OCI-LY7 (cell line): ENCODE measurements at regions not wholly inside any gene's neighbourhood (a gene's known extent, or its start where the extent isn't known, plus 50 kb on each side); places are given as distances from the start of the nearest gene placed in this dataset.

Experiments used
- BruUV-seq: library from RNA; stranded (reverse); fragments of 400-500 nt; replicated peaks from 2 replicates; lab custom pipeline; 2021; lab: Mats Ljungman, UMichigan
- CTCF ChIA-PET: fragments of 300-600 bp; sonication (Branson Sonifier 250); formaldehyde crosslinking; loops from one replicate; lab custom pipeline; 2022; ENCODE audit warnings: antibody characterized with exemption; ENCODE audit not compliant: unreplicated experiment; lab: Charles Lee
- POLR2A ChIA-PET: fragments of 300-600 bp; sonication (Branson Sonifier 250); formaldehyde crosslinking; loops from one replicate; lab custom pipeline; 2022; ENCODE audit warnings: antibody characterized with exemption; lab: Charles Lee
- DNase-seq: peaks from one replicate; pipeline ENCODE4 v3.0.0-alpha.2; 2015; ENCODE audit warnings: low spot score
- H2AFZ ChIP-seq: fragments of 200-600 bp; sonication (generic), shearing (Covaris generic); 2 replicates; pipeline ENCODE4 v1.6.1; 2014; ENCODE audit warnings: mild to moderate bottlenecking, antibody characterized with exemption, low read length, moderate library complexity
- H3K27ac ChIP-seq: fragments of 200-600 bp; sonication (generic); 2 replicates; pipeline ENCODE4 v1.5.1; 2014; ENCODE audit warnings: mixed run types, low read depth, mild to moderate bottlenecking, moderate library complexity, low read length, inconsistent platforms; ENCODE audit not compliant: poor library complexity, severe bottlenecking
- H3K36me3 ChIP-seq: fragments of 200-600 bp; sonication (generic); 2 replicates; pipeline ENCODE4 v1.6.1; 2014; ENCODE audit warnings: mild to moderate bottlenecking, antibody characterized with exemption, low read length, moderate library complexity, mixed read lengths; ENCODE audit not compliant: insufficient read depth
- H3K4me1 ChIP-seq: fragments of 200-600 bp; sonication (generic); 2 replicates; pipeline ENCODE4 v1.5.1; 2014; ENCODE audit warnings: mild to moderate bottlenecking, low read length; ENCODE audit not compliant: insufficient read depth, poor library complexity, severe bottlenecking
- H3K4me2 ChIP-seq: fragments of 200-600 bp; sonication (generic); 2 replicates; pipeline ENCODE4 v1.6.1; 2014; ENCODE audit warnings: mild to moderate bottlenecking, low read length
- H3K4me3 ChIP-seq: fragments of 200-600 bp; sonication (generic); 2 replicates; pipeline ENCODE4 v1.5.1; 2014; ENCODE audit warnings: mild to moderate bottlenecking, low read depth, low read length; ENCODE audit not compliant: poor library complexity, severe bottlenecking
- H3K79me2 ChIP-seq: fragments of 200-600 bp; sonication (generic); 2 replicates; pipeline ENCODE4 v1.6.1; 2016; ENCODE audit warnings: low read depth, mild to moderate bottlenecking, low read length, moderate library complexity, mixed read lengths; ENCODE audit not compliant: insufficient read depth
- H3K9me2 ChIP-seq: fragments of 200-600 bp; sonication (generic); 2 replicates; pipeline ENCODE4 v1.6.1; 2016; ENCODE audit warnings: mild to moderate bottlenecking, low read length, mixed read lengths; ENCODE audit not compliant: insufficient read depth
- H3K9me3 ChIP-seq: fragments of 200-600 bp; sonication (generic); 2 replicates; pipeline ENCODE4 v1.6.1; 2014; ENCODE audit warnings: mild to moderate bottlenecking, mixed run types, low read length, mixed read lengths
- H4K20me1 ChIP-seq: fragments of 200-600 bp; sonication (generic); 2 replicates; pipeline ENCODE4 v1.6.1; 2014; ENCODE audit warnings: mild to moderate bottlenecking, antibody characterized with exemption, low read length, moderate library complexity, mixed read lengths; ENCODE audit not compliant: insufficient read depth
- CTCF ChIP-seq: fragments of 200-600 bp; sonication (generic); conservative IDR thresholded peaks from 2 replicates; pipeline ENCODE4 v1.5.1; 2014; ENCODE audit warnings: mild to moderate bottlenecking, antibody characterized with exemption, low read length, moderate library complexity, mixed read lengths
- EZH2phosphoT487 ChIP-seq: fragments of 200-600 bp; sonication (generic); IDR thresholded peaks from 2 replicates; pipeline ENCODE4 v1.6.1; 2018; ENCODE audit warnings: low read depth, borderline replicate concordance, mild to moderate bottlenecking, mixed run types, antibody characterized with exemption, low read length, moderate library complexity, mixed read lengths
- intact Hi-C: fragments of 100-400 bp; cut with micrococcal nuclease; formaldehyde crosslinking; loops from one replicate; pipeline ENCODE4 v1.10.0; 2022; ENCODE audit not compliant: unreplicated experiment

GRCh38 chr2:146227152-146228019 is 1617.4 kb upstream of the ACVR2A start:
- Histone ChIP-seq H3K79me2 (no peaks in the 10 kb centered on the region), H4K20me1 (no peaks in the 10 kb centered on the region), H3K36me3 (no peaks in the 10 kb centered on the region), H3K4me2 (no peak overlapping the region), H3K4me1 (no peaks in the 10 kb centered on the region), H3K4me3 (no peak overlapping the region), H3K27ac (no peak overlapping the region), H3K9me2 (no peaks in the 10 kb centered on the region), H2AFZ (no peak overlapping the region), H3K9me3 (no peaks in the 10 kb centered on the region)
- CTCF ChIA-PET, result no interaction called here
- POLR2A ChIA-PET, result interaction anchor here (1.0 kb wide), 1 partner anchor 11 kb away, joined by 3 read pairs; no protein-coding TSS in a partner anchor
- no peak for TF ChIP-seq EZH2phosphoT487
- TF ChIP-seq CTCF, result no peak
- intact Hi-C loops, result no loop called here
- no peak for DNase-seq
- BruUV-seq, result no TSS peak

- no peaks in the 10 kb centered on the region for H3K36me3 ChIP-seq
- no peak for TF ChIP-seq CTCF
- H2AFZ ChIP-seq, result no peak overlapping the region
- ChIA-PET CTCF (no interaction called here), POLR2A (interaction anchor here (1.0 kb wide), 1 partner anchor 10 kb away, joined by 3 read pairs; no protein-coding TSS in a partner anchor)
- no peaks in the 10 kb centered on the region for H3K79me2 ChIP-seq
- H3K27ac ChIP-seq, result no peak overlapping the region
- no peak overlapping the region for H3K4me3 ChIP-seq
- no peak for DNase-seq
- no TSS peak for BruUV-seq
- H3K4me2 ChIP-seq, result no peak overlapping the region
- no peaks in the 10 kb centered on the region for H4K20me1 ChIP-seq
- H3K4me1 ChIP-seq, result no peaks in the 10 kb centered on the region
- no peaks in the 10 kb centered on the region for H3K9me3 ChIP-seq
- no peaks in the 10 kb centered on the region for H3K9me2 ChIP-seq
- intact Hi-C loops, result no loop called here
These were observed 1618.8 kb upstream of the ACVR2A start for GRCh38 chr2:146226077-146226476.

- no peaks in the 10 kb centered on the region for H3K36me3 ChIP-seq
- no peak for TF ChIP-seq CTCF
- TF ChIP-seq EZH2phosphoT487, result no peak
- H3K4me3 ChIP-seq, result no peak overlapping the region
- H3K9me2 ChIP-seq, result no peaks in the 10 kb centered on the region
- DNase-seq, result no peak
- no peak overlapping the region for H2AFZ ChIP-seq
- BruUV-seq, result no TSS peak
- no peak overlapping the region for H3K27ac ChIP-seq
- H3K4me2 ChIP-seq, result no peak overlapping the region
- intact Hi-C loops, result no loop called here
- ChIA-PET POLR2A (no interaction called here), CTCF (no interaction called here)
- H4K20me1 ChIP-seq, result no peaks in the 10 kb centered on the region
- H3K9me3 ChIP-seq, result no peaks in the 10 kb centered on the region
- no peaks in the 10 kb centered on the region for H3K4me1 ChIP-seq
- H3K79me2 ChIP-seq, result no peaks in the 10 kb centered on the region
These were observed 1623.0 kb upstream of the ACVR2A start for GRCh38 chr2:146221826-146222225.
